NCI-H524 (cell line): ENCODE measurements at regions not wholly inside any gene's neighbourhood (a gene's known extent, or its start where the extent isn't known, plus 50 kb on each side); places are given as distances from the start of the nearest gene placed in this dataset.

ENCODE experiments used
- DNase-seq, 2 experiments: peaks; one replicate each; lab custom pipeline; 2025; lab: John Stamatoyannopoulos, UW

- DNase-seq = peak in 1 of 2 experiments; percentile 57
Observed at GRCh38 chr2:5986801-5987787, 294.9 kb downstream of the SOX11 start.

GRCh38 chr2:5988120-5988519 is 295.9 kb downstream of the SOX11 start:
- DNase-seq = no peak

GRCh38 chr2:5990086-5990485 is 297.9 kb downstream of the SOX11 start:
- no peak for DNase-seq

DNA sequence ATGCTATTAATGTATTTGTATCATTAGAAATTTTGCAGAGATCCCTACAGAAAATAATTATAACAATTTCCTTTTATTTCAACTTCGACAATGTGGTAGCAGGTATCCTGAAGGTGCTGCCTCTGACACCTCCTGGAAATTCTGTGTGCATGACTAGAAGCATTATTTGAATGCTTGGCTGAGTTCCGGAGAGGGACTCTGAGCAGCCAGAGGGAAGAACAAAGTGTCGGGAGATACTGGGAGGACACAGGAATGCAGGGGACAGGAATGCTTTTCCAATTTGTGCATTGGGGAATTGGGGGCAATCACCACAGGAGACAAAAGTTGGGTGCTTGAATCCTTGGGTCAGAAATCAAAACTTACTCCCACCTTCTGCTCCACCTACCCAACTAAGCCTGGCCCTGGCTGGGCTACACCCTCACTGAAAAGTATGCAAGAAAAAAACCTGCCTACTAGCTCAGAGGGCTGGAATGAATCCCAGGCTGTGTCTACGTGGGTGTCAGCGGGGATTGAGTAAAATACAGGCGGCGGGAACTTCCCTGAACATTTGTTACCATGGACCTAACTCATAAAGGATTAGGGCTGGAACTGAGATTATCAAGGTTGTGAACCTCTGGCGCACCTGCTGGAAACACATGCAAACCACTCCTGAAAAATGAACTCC is 299.3 kb downstream of the SOX11 start:
- no peak for DNase-seq

DNA sequence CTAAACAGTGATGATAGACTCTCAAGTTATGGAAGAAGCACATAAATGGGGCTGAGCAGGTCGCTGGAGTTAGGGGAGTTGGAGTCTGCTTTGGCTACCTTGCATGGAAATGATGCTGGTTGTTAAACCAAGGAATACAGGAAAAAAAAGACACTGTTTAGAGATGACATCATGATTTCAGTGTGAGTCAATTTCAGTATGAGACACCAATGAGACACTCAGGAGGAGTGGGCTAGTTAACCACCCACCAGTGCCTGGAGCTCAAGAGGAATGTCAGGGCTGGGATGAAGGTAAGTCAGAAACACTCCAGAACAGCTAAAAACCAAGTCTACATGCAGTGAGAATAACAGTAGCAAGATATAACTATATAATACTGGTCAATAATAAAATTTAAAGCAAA is 303.6 kb downstream of the SOX11 start:
- no peak for DNase-seq

- DNase-seq = peak; percentile 52 to 83
Observed at GRCh38 chr2:6008186-6008585, 316.0 kb downstream of the SOX11 start.

DNA sequence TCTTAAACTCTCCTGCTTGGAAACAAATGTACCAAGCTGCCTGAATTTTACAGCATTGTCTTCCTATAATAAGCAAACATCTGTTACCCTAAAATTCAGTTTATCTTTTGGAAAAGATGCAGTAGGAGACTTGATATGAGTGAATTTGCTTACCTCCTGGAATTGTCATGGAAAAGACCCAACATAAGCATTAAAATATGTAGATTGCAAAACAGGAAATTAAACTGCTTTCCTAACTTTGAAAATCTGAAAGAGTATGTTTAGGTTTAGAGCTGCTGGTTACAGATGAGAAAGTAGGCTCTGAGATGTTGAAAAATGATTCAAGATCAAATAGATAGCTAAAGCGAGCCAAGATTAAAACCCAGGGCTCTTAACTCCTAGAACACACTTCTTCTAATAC is 316.5 kb downstream of the SOX11 start:
- DNase-seq = peak in 1 of 2 experiments; percentile 30

DNA sequence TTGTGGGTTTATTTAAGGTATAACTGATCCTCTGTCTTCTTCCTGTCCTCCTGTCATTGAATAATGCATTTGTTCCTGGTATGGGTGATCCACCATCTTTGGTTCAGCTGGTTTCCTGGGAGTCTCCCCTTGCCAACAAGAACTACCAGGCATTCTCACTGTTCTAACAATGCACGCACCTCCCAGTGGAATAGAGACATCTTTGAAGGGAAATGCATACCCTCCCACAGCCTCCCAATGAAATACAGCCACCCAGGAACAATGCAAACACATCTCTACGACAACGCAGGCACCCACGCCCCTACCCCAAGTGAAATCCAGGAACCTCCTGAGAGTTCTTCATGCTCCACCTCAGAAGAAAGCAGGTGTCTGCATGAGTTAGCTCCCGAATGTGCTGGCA is 318.0 kb downstream of the SOX11 start:
- no peak for DNase-seq

DNA sequence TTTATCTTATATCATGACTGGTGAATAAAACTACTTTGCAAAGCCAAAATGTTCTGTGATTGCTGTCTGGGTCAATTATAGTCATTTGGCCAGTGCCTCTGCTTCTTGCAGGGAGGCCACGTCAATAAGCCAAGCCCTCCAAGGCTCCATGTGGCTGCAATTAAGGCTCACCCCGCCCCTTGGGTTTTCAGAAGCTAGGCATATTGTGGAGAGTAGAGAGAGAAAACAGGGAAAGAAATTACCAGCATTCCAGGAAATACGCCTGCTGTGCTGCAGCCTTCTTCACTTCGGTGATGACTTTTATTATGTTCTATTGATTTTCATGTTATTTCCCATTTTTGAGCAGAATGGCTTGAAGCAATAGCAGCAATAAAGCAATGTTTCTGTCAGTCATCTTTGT is 319.7 kb downstream of the SOX11 start:
- DNase-seq = no peak

DNA sequence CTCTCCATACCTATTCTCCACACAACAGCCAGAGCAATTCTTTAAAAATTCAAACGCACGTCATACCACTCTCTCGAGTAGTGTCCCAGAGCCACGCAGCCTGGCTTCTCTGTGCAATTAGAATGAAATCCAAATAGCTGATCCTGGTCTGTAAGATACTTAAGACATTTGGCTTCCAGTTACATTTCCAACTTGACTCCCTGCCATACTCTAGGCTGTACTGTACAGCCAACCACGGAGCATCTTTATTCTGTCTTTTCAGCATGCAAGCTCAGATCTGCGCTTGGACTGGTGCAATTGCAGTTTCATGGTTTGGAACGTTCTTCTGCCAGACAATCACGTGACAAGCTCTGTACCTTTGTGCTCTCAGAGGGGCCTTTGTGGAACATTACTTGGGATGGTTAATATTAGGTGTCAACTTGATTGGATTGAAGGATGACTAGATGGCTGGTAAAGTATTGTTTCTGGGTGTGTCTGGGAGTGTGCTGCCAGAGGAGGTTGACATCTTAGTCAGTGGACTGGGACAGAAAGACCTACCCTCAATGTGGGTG is 325.6 kb downstream of the SOX11 start:
- DNase-seq = no peak

DNA sequence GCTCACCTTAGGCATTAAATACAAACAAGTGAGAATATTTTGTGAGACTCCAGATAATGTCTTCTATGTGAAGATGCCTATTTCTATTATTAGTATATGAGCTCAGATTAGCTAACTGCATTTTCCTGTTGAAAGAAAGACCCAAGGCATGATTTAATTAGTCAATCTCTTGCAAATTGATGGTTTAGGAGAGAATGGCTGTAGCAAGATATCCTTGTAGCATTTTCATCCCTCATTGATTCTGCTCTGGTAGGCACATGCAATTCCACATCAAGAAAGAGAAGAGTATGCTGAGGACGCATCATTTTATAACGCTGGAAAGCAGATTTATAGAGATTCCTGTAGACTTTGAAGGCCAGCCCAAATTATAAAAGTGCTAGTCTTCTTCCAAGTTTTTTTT is 332.0 kb downstream of the SOX11 start:
- DNase-seq = no peak

- DNase-seq = no peak
Observed at GRCh38 chr2:6024784-6025183, 332.6 kb downstream of the SOX11 start.

GRCh38 chr2:6025391-6025790 is 333.2 kb downstream of the SOX11 start:
- DNase-seq = no peak

DNA sequence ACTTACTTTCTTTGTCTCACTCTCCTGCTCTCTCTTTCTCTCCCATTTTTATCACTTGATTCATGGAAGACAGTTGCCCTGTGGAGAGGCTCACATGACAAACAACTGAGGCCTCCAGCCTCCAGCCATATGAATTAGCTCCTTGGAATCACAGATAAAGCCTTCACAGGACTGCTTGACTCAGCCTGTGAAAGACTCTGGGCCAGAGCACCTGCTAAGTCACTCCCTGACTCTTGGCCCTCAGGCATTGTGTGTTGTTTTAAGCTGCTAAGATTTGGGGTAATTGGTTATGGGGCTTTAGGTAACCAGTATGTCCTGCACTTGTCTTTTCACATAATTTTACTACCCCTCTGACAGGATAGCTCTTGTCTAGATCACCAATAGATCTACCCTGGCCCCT is 334.9 kb downstream of the SOX11 start:
- DNase-seq = no peak

GRCh38 chr2:6031200-6031867 is 339.1 kb downstream of the SOX11 start:
- DNase-seq = no peak

- no peak for DNase-seq
Observed at GRCh38 chr2:6036211-6036610, 344.0 kb downstream of the SOX11 start.

- no peak for DNase-seq
Observed at GRCh38 chr2:6043238-6043637, 351.1 kb downstream of the SOX11 start.

GRCh38 chr2:6052649-6053048 is 360.5 kb downstream of the SOX11 start:
- no peak for DNase-seq

- DNase-seq = no peak
Observed at GRCh38 chr2:6053743-6054142, 361.6 kb downstream of the SOX11 start.

GRCh38 chr2:6054161-6054671 is 362.0 kb downstream of the SOX11 start:
- DNase-seq = peak; percentile 15 to 63

DNA sequence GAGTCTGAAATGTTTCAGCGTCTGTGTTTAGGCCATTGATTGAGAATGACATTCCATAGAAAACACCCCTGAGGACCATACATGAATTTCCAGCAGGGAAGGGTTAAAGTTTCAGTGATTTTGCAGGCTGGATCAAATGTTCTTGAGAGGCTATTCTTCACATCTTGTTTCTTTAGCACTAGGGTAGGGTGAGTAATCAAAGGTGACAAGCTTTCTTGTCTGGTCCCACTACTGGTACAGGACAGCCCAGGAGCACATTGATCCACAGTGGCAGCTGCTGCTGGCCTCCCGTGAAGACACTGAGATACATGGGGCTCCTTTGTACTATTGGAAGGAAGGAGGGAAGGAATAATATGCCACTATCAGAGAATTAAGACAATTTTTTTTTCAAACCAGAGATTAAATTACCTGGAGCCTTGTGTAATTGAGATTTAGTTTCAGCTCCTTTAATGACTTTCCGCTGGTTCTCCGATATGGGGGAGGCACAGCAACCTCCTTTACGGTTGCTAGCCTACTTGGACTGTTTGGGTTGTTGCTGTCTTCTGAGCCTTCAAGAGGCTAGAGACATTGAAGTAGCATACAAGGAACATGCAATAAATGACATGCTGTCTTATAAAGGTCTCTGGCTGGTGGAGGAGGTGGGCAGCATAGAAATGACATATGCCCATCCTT is 368.9 kb downstream of the SOX11 start:
- peak in 1 of 2 experiments; percentile 19 for DNase-seq

GRCh38 chr2:6064757-6065156 is 372.6 kb downstream of the SOX11 start:
- DNase-seq = no peak
